Nephron progenitor cell (in vitro differentiated cells): ENCODE measurements at regions not wholly inside any gene's neighbourhood (a gene's known extent, or its start where the extent isn't known, plus 50 kb on each side); places are given as distances from the start of the nearest gene placed in this dataset.

Experiments
- DNase-seq: peaks from one replicate; pipeline ENCODE4 v3.0.0; 2021
- H3K27ac Mint-ChIP-seq: 2 replicates; pipeline ENCODE4 v1.8.0; 2021; ENCODE audit warnings: mild to moderate bottlenecking, moderate library complexity, mixed read lengths
- H3K27me3 Mint-ChIP-seq: 2 replicates; pipeline ENCODE4 v1.8.0; 2021; ENCODE audit warnings: mild to moderate bottlenecking, low read depth, mixed read lengths; ENCODE audit not compliant: poor library complexity
- H3K36me3 Mint-ChIP-seq: 2 replicates; pipeline ENCODE4 v1.8.0; 2021; ENCODE audit warnings: low read depth, mixed read lengths
- H3K4me1 Mint-ChIP-seq: 2 replicates; pipeline ENCODE4 v1.8.0; 2021; ENCODE audit warnings: mixed read lengths
- H3K4me3 Mint-ChIP-seq: 2 replicates; pipeline ENCODE4 v1.8.0; 2021; ENCODE audit warnings: mild to moderate bottlenecking, moderate library complexity, mixed read lengths
- H3K9me3 Mint-ChIP-seq: 2 replicates; pipeline ENCODE4 v1.8.0; 2021; ENCODE audit warnings: mild to moderate bottlenecking, moderate library complexity, mixed read lengths
- TF ChIP-seq, protein P1 (sequence below): fragments of 200-600 bp; sonication (generic); IDR thresholded peaks from 2 replicates; pipeline ENCODE4 v1.5.0; 2021; ENCODE audit warnings: antibody characterized with exemption

DNA sequence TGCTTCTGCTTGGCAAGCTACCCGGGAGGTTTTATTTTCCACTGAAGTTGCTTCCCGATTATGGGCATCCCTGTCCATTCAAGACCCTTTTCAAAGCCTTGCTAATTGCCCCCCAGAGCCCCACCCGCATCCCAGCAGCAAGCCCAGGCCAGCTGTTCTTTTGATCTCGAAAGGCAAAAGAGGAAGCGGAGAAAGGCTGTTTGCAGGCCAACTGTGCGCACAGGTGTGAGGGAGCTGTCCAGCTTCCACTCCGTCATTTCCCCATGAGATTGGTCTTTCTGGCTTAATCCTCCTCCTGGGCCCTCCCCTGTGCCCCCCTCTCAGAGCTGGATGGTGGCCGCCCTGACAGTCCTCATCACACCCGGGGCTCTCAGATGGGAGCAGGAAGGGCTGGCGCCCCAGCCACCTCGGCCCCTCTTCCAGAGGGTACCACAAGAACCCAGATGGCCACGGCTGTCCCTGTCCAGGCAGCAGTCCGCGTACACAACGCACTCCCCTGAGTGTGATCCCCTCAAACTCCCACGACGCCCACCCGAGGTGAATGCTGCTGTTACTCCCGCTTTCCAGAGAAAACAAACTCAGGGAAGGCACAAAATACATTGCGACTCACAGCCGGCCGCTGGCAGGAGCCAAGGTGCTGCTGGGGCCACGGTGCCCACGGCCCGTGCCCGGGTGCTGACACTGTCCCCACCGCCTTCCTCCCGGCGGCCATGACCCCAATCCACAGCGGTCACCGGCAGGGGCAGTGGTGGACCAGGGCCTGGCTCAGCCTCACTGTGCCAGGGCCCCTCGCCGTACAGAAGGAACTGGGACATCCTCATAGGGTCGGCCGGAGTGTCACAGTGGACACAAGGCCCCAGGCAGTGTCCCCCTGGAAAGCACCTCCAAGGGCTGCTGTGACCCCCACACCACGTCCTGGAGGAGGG is 121.9 kb downstream of the CRYAA start:
- TF ChIP-seq, protein P1, sequence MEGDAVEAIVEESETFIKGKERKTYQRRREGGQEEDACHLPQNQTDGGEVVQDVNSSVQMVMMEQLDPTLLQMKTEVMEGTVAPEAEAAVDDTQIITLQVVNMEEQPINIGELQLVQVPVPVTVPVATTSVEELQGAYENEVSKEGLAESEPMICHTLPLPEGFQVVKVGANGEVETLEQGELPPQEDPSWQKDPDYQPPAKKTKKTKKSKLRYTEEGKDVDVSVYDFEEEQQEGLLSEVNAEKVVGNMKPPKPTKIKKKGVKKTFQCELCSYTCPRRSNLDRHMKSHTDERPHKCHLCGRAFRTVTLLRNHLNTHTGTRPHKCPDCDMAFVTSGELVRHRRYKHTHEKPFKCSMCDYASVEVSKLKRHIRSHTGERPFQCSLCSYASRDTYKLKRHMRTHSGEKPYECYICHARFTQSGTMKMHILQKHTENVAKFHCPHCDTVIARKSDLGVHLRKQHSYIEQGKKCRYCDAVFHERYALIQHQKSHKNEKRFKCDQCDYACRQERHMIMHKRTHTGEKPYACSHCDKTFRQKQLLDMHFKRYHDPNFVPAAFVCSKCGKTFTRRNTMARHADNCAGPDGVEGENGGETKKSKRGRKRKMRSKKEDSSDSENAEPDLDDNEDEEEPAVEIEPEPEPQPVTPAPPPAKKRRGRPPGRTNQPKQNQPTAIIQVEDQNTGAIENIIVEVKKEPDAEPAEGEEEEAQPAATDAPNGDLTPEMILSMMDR, result no peak
- Mint-ChIP-seq H3K36me3 (no peaks in the 10 kb centered on the region), H3K4me3 (no peak overlapping the region), H3K9me3 (peaks cover 4% of the 10 kb centered on the region), H3K4me1 (peaks cover 12% of the 10 kb centered on the region), H3K27me3 (peaks cover 9% of the 10 kb centered on the region), H3K27ac (no peak overlapping the region)
- DNase-seq, result no peak

DNA sequence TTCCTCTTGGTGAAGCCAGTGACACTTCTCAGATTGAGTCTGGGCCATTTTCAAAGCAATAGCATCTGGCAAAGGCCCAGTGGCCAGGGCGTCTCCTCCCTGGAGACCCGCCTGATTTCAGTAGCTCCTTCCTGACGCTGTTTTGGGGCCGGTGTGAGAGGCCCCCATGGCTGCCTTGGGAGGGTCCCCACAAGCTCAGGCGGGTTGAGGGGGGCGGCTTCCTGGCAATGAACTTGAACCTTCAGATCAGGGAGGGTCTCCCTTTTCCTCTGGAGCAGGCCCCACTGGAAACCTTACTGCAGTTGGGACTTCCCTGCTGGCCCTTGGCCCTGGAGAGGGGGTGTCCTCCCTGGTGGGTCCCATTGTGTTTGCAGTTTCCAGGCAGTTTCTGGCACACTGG is 121.2 kb downstream of the CRYAA start:
- Mint-ChIP-seq H3K27ac (no peak overlapping the region), H3K9me3 (no peaks in the 10 kb centered on the region), H3K4me3 (no peak overlapping the region), H3K36me3 (no peaks in the 10 kb centered on the region), H3K27me3 (peaks cover 8% of the 10 kb centered on the region), H3K4me1 (peaks cover 12% of the 10 kb centered on the region)
- no peak for DNase-seq
- TF ChIP-seq, protein P1, result no peak

DNA sequence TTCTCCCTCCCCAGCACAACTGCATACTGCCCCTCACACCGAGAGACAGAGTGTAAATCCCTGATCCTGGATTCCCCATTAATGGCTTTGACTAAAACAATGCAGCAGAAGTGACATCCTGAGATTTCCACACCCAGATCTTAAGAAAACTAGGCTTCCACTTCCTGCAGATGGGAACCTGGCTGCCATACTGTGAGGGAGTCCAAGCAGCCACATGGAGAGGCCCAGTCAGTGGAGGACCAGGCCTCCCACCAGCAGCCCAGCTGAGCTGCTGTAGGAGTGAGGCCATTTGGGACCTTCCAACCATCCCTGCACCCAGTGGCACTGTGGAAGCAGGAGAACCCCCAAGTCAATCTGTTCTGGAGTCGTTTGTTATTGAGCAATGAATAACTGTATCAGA is 120.6 kb downstream of the CRYAA start:
- H3K9me3 Mint-ChIP-seq, result no peaks in the 10 kb centered on the region
- H3K4me3 Mint-ChIP-seq, result no peak overlapping the region
- H3K4me1 Mint-ChIP-seq, result peaks cover 12% of the 10 kb centered on the region
- DNase-seq, result no peak
- no peaks in the 10 kb centered on the region for H3K36me3 Mint-ChIP-seq
- TF ChIP-seq, protein P1, result no peak
- peaks cover 4% of the 10 kb centered on the region for H3K27me3 Mint-ChIP-seq
- H3K27ac Mint-ChIP-seq, result no peak overlapping the region

DNA sequence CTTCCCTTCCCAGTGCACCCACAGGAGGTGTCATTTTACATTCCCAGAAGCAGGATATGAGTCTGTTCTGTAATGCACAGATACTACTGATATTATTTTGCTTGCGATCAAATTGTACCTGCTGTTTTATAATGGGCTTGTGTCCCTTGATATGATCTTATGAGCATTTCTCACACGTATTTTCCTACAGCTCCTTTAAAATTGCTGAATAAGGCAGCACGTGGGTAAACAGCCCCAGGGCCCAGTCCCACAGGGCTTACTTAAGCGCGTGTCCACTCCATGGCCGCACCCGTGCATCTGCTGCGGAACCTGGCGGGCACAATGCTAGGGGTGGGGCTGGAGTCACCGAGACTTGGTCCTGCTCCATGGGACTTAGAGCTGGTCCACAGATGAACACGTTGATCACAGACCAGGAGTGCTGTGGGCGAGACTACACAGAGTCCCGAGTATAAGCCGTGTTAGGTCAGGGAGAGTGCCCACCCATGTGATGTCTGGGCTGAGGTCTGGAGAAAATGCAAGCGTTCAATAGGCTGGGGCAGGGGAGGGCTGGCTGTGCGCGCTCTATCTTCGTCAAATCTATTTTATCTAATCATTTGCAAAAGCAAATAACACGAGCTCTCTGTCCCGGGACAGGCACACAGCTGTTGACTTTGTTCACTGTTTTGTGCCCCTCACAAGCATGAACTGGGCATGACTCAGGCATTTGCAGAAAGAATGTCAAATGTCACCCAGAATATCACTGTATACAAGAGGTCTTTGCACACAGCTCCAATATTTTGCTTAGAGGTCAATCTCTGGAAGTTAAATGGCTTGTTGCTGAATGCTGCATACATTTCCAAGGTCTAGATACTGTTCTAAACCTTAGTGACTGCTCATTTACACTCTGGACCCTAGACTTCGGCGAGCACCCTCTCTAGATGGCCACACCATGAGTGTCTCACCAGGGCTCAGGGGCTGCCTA is 119.3 kb downstream of the CRYAA start:
- Mint-ChIP-seq H3K36me3 (no peaks in the 10 kb centered on the region), H3K4me3 (no peak overlapping the region), H3K27me3 (peaks cover under 1% of the 10 kb centered on the region), H3K9me3 (no peaks in the 10 kb centered on the region), H3K27ac (no peak overlapping the region), H3K4me1 (peaks cover 12% of the 10 kb centered on the region)
- DNase-seq, result no peak
- TF ChIP-seq, protein P1, result no peak

DNA sequence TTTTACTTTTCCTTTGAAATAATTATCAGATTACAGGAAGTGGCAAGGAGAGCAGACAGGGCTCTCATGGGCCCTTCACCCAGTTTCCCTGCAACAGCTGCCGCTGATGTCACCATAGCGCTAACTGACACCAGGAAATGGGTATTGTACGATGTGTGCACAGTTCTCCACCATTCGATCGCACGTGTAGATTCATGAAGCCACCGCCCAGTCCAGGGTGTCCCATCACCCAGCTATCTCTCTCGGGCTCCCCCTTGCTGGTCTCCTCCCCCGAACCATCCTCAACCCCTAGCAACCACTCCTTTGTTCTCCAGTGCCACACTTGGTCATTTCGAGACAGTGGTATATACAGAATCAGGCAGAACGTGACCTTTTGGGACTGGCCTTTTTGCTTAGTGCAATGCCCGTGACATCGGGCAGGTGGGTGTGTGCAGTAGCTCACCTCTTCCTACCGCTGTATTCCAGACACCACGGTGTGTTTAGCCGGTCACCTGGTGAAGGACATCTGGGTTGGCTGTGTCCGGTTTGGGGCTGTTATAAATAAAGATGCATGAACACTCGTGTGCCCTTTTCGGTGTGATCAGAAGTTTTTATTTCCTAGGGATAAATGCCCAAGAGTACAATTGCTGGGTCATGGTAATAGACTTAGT is 118.4 kb downstream of the CRYAA start:
- TF ChIP-seq, protein P1, result no peak
- Mint-ChIP-seq H3K36me3 (no peaks in the 10 kb centered on the region), H3K4me1 (peaks cover 12% of the 10 kb centered on the region), H3K27ac (no peak overlapping the region), H3K27me3 (no peaks in the 10 kb centered on the region), H3K9me3 (no peaks in the 10 kb centered on the region), H3K4me3 (no peak overlapping the region)
- no peak for DNase-seq
